Stomach (tissue), 8 donors: ENCODE measurements at regions not wholly inside any gene's neighbourhood (a gene's known extent, or its start where the extent isn't known, plus 50 kb on each side); places are given as distances from the start of the nearest gene placed in this dataset.

Source experiments
- DNase-seq, 2 donors: peaks; one replicate each; pipeline versions ENCODE4 v3.0.0 to v3.0.0-alpha.2; 2013 to 2019
- H3K27ac ChIP-seq, 5 donors: fragments of 200-600 bp in 4 of 5; sonication (generic) in 4 of 5; one replicate each; pipeline ENCODE4 v1.5.1; 2013 to 2019; ENCODE audit warnings: mild to moderate bottlenecking in 1 of 5, moderate library complexity in 1 of 5
- H3K27me3 ChIP-seq, 3 donors: fragments of 200-600 bp; sonication (generic); one replicate each; pipeline ENCODE4 v1.5.1; 2017 to 2019; ENCODE audit warnings: mixed run types in 1 of 3
- H3K36me3 ChIP-seq, 4 donors: fragments of 200-600 bp; sonication (generic); 1 replicate in 3 of 4; 2 replicates in 1 of 4; pipeline ENCODE4 v1.5.1; 2016 to 2019
- H3K4me1 ChIP-seq, 4 donors: fragments of 200-600 bp; sonication (generic); one replicate each; pipeline ENCODE4 v1.5.1; 2016 to 2019
- H3K4me3 ChIP-seq, 4 donors: fragments of 200-600 bp; sonication (generic) in 3 of 4; one replicate each; pipeline ENCODE4 v1.5.1; 2016 to 2019; ENCODE audit warnings: mild to moderate bottlenecking in 1 of 4
- H3K9me3 ChIP-seq, 4 donors: fragments of 200-600 bp; sonication (generic); one replicate each; pipeline ENCODE4 v1.5.1; 2016 to 2019
- CTCF ChIP-seq, 7 experiments: fragments of 450-650 bp in 4 of 7; fragments of 200-600 bp in 3 of 7; sonication (generic) in 3 of 7; IDR thresholded peaks; one replicate each; pipeline ENCODE4 v1.5.1; 2016 to 2019; ENCODE audit warnings: antibody characterized with exemption in 7 of 7, control low read depth in 2 of 7, mild to moderate bottlenecking in 1 of 7
- EP300 ChIP-seq: sonication (generic); formaldehyde crosslinking; IDR thresholded peaks from one replicate; pipeline ENCODE4 v1.6.1; 2017; ENCODE audit warnings: antibody characterized with exemption
- POLR2A ChIP-seq, 4 donors: fragments of 450-650 bp; IDR thresholded peaks; one replicate each; pipeline ENCODE4 v1.6.1; 2016; ENCODE audit warnings: antibody characterized with exemption in 4 of 4, control low read depth in 2 of 4, mild to moderate bottlenecking in 1 of 4, moderate library complexity in 1 of 4
- POLR2AphosphoS5 ChIP-seq, 3 donors: sonication (generic); formaldehyde crosslinking; IDR thresholded peaks; one replicate each; pipeline ENCODE4 v1.6.1; 2016; ENCODE audit warnings: antibody characterized with exemption in 3 of 3
- WGBS, 5 donors: extraction: QIAGEN DNeasy Blood & Tissue Kit in 3 of 5; methylation state at CpG; one replicate each; pipeline versions ENCODE4 v1.1.5 to v1.1.7; 2013 to 2018; 5-methylcytosine and 5-hydroxymethylcytosine counted together
- intact Hi-C: fragments of 100-400 bp; cut with DNase I; formaldehyde crosslinking; loops from one replicate; pipeline ENCODE4 v1.15.1; 2023; ENCODE audit warnings: low total_unique reads
- donor health status: healthy with polysubstance abuse.
- donor health status: Bipolar disorder and iron deficiency.
- donor health status: healthy.

- 71 to 84% (median 74%) methylated on average over 1 of the region's 1 CpG for WGBS, 5 donors
- H3K9me3 ChIP-seq, result no peaks in the 10 kb centered on the region
- no peaks in the 10 kb centered on the region for H3K4me1 ChIP-seq
- no peak overlapping the region for H3K4me3 ChIP-seq
- no peak overlapping the region for H3K27ac ChIP-seq
- intact Hi-C loops, result no loop called here
- no peaks in the 10 kb centered on the region for H3K36me3 ChIP-seq
- no peak for TF ChIP-seq POLR2AphosphoS5 (IDR thresholded peaks at IDR 0.05)
- TF ChIP-seq POLR2A (IDR thresholded peaks at IDR 0.05), result no peak
- no peak for TF ChIP-seq CTCF (IDR thresholded peaks at IDR 0.05)
- TF ChIP-seq EP300, result no peak
- no peak for DNase-seq
- no peaks in the 10 kb centered on the region for H3K27me3 ChIP-seq
Observed at GRCh38 chr4:148740701-148741100, 298.5 kb upstream of the NR3C2 start.

GRCh38 chr4:148737061-148737770 lies 295.0 kb upstream of the NR3C2 start:
- intact Hi-C loops, result no loop called here
- TF ChIP-seq EP300 (no peak), POLR2A (IDR thresholded peaks at IDR 0.05) (no peak), POLR2AphosphoS5 (IDR thresholded peaks at IDR 0.05) (no peak), CTCF (IDR thresholded peaks at IDR 0.05) (no peak)
- 61 to 80% (median 76%) methylated on average over 2 of the region's 2 CpGs for WGBS, 5 donors
- no peak overlapping the region for H3K27ac ChIP-seq
- DNase-seq, result no peak
- H3K4me1 ChIP-seq, result no peaks in the 10 kb centered on the region
- H3K27me3 ChIP-seq, result no peaks in the 10 kb centered on the region
- H3K36me3 ChIP-seq, result no peaks in the 10 kb centered on the region
- H3K9me3 ChIP-seq, result no peaks in the 10 kb centered on the region
- no peak overlapping the region for H3K4me3 ChIP-seq

GRCh38 chr4:148735432-148736155 lies 293.4 kb upstream of the NR3C2 start:
- intact Hi-C loops, result no loop called here

GRCh38 chr4:148730766-148731165 lies 288.6 kb upstream of the NR3C2 start:
- Histone ChIP-seq H3K9me3 (no peaks in the 10 kb centered on the region), H3K4me1 (peaks cover 0 to 9% (median 0%) of the 10 kb centered on the region in 4 donors), H3K27ac (no peak overlapping the region), H3K27me3 (no peaks in the 10 kb centered on the region), H3K4me3 (no peak overlapping the region), H3K36me3 (no peaks in the 10 kb centered on the region)
- TF ChIP-seq CTCF (IDR thresholded peaks at IDR 0.05), result no peak
- no peak for TF ChIP-seq EP300
- no peak for TF ChIP-seq POLR2A (IDR thresholded peaks at IDR 0.05)
- no peak for TF ChIP-seq POLR2AphosphoS5 (IDR thresholded peaks at IDR 0.05)
- 79 to 88% (median 81%) methylated on average over 4 of the region's 4 CpGs for WGBS, 5 donors
- no peak for DNase-seq
- intact Hi-C loops, result no loop called here

More at GRCh38 chr4:148735432-148736155, 293.4 kb upstream of the NR3C2 start:
- Histone ChIP-seq H3K9me3 (no peaks in the 10 kb centered on the region), H3K4me3 (no peak overlapping the region), H3K27ac (no peak overlapping the region), H3K27me3 (no peaks in the 10 kb centered on the region), H3K36me3 (no peaks in the 10 kb centered on the region), H3K4me1 (peaks cover 0 to 2% (median 0%) of the 10 kb centered on the region in 4 donors)
- TF ChIP-seq CTCF (IDR thresholded peaks at IDR 0.05) (no peak), EP300 (no peak), POLR2A (IDR thresholded peaks at IDR 0.05) (no peak), POLR2AphosphoS5 (IDR thresholded peaks at IDR 0.05) (no peak)
- no peak for DNase-seq
- WGBS, 5 donors, result 84 to 90% (median 87%) methylated on average over 5 of the region's 5 CpGs
